ENCODE measurements at regions not wholly inside any gene's neighbourhood (a gene's known extent, or its start where the extent isn't known, plus 50 kb on each side); places are given as distances from the start of the nearest gene placed in this dataset.
"Not testable (repeated sequence)": the region's sequence is repeated elsewhere in the genome, so short reads cannot be mapped to it uniquely, and the experiment has no call there.

DNA sequence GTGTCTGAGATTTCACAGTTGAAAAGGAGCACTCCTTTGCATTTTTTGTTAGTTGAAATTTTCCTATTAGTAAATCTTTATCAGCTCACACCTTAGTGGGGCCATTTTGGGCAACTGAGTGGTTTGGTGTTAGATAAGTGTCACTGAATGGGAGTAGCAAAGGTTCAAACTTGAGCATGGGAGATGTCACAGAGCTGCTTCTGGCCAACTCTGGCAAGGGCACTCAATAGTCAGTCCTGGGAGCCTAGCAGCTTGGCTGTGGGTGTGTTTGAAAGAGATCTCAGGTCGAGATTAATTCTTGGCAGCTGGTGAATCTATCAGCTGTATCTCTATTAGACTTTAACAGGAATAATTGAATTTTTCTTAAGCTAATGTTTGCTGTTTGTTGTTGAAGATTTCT, 579.3 kb downstream of the EDEM1 start:
- no peak for DNase-seq

DNA sequence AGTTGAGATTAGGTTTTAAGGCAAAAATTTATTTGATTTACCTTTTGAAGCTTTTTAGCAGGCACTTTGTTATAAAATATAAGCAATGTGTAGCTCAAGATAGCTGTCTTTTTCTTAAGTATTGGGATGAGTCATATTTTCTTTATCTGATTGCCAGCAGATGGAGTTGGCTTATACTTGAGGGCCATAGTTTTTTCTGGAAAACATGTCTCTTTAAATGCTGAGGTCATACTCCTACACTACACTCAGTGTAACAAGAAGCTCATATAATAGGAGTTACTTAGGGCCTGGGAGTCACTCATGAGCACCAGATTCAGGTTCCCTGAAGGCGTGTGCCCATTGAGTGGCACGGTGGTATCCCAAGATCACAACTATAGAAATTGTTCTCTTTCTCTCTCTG, 579.8 kb downstream of the EDEM1 start:
- DNase-seq, result no peak

DNA sequence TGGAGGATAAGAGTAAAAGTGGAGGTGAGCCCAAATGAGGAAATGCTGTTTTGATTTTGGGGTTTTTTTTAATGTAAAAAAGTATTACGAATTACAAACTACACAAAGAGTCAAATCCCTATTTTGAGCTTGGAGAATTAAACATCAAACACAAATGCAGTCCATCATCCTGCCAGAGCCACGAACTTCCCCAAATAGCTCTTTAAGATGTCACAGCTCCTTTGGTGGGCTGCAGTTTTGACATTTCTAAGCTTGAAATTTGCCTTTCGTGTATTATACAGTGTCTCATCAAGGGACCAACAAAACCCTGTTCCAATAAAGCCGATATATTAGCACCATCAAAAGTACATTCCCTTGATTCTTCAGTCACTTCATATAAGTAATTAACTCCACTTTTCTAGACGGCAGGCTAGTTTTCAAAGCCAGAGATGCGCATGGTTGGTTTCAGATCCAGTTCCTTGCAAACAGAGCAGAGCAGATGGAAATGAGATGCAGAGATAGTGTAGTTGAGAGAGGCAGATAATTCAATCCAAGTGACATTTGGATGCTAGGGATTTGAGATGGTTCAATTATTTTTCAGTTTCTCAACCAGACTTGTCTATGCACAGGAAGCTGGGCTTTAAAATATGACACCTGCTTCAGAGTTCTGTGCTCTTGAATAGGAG, 580.9 kb downstream of the EDEM1 start:
- DNase-seq, result no peak

- no peak for DNase-seq
Measured at GRCh38 chr3:5769825-5770224, 582.3 kb downstream of the EDEM1 start.

- no peak for DNase-seq
Measured at GRCh38 chr3:5774337-5774736, 586.8 kb downstream of the EDEM1 start.

- not testable (repeated sequence) for DNase-seq
Measured at GRCh38 chr3:5775100-5775499, 587.6 kb downstream of the EDEM1 start.

DNA sequence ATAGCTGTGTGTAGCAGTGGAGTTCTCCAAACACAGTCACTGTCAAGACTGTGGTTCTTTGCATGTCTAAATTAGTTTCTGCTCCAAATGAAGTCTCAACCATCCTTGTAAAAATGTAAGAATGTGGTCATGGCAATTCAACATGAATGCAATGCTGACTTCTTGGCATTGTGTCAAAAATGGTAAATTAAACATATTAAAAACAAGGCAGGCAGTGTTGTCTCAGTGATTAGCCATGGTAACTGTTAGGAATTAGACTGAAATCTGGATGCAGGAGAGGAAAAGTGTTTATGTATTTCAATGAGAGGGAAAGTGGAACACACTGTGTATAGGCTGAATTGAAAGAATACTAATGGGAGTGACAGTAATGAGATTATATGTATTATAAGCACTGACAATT, 597.2 kb downstream of the EDEM1 start:
- DNase-seq, result peak; percentile 65

GRCh38 chr3:5787861-5788488, 600.5 kb downstream of the EDEM1 start:
- DNase-seq, result peak; percentile 54

GRCh38 chr3:5788496-5788895, 601.0 kb downstream of the EDEM1 start:
- DNase-seq, result no peak

GRCh38 chr3:5791558-5791957, 604.1 kb downstream of the EDEM1 start:
- DNase-seq, result peak; percentile 58

DNA sequence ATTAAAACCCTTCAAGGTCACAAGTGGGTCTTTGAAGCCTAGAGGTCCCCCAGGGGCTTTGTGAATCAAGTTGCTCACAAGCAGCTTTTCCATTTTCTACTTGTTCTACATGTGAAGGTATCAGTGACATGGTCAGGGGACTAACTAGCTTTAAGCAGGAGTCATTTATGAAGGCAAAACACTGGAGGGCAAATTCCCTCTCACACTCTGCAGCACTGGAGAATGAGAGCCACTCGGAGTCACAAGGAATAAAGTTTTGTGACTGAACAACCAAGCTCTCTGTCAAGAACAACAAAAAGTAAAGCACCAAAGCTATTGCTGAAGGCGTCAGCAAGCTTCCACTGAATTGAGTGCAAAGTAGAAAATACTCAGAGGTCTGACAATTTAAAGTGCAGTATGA, 609.0 kb downstream of the EDEM1 start:
- DNase-seq, result no peak

DNA sequence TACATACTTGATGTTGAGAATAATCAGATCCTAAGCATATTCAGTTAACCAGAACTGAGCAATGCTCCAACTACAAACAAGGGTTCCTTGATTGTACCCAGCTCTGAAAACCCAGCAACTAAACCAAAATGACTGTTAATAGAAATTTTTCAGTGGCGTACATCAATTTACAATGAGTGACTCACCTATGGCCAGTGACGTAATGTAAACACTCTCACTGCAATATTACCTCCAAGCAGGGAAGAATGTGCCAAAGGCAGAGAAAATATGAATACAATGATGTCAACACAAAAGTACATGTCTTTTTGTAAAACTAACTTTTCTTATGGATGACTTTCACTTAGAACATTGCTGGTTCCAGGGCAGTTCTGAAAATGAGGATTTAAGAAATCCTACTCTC, 611.3 kb downstream of the EDEM1 start:
- DNase-seq, result no peak

DNA sequence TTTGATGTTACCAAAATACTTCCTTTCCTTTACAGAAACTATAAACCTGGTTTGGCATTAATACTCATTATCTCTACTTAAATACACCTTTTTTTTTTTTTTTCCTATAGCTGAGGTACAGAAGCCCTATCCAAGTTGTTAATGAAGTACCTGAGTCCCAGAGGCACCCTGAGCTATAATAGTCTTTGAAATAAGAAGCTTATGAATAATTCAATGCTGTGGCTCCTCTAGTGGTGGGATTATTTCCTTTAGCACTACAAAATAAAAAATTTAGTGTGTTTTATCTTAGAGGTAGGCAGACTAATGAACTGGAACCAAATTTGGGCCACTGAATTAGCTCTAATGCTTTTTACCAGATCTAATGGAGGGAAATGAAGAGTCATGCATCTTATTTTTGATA, 611.9 kb downstream of the EDEM1 start:
- DNase-seq, result no peak

DNA sequence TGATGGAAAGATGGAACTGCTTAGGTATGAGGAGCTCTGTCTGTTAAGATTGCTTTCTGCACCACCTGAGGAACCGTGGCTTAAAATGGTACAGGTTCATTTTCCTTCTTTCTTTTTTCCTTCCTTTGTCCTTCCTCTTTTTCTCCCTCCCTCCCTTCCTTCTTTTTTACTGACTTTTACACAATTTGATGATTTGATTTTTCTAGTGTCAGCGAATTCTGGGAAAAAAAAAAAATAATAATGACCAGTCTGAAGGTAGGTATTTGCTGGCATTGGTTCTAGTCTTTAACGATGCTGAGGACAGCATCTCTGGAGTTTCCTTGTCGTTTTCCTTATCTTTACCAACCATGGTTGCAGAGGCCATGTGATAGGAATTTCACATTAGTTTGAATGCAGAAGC, 613.5 kb downstream of the EDEM1 start:
- DNase-seq, result no peak

DNA sequence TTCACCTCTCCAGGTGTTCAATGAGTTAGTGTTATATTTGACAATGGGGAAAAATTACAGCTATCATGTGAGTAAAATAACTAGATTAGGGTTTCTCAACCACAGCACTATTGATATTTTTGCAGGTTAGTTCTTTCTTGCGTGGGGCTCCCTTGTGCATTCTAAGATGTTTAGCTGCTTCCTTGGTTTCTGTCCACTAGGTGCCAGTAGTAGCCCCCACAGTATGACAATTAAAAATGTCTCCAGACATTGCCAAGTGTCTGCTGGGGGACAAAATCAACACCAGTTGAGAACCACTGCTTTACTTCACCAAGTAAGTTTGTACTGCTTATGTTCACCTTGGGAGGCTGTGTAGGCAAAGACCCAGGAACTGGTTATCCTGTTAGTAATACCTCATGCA, 618.7 kb downstream of the EDEM1 start:
- peak; percentile 14 for DNase-seq

DNA sequence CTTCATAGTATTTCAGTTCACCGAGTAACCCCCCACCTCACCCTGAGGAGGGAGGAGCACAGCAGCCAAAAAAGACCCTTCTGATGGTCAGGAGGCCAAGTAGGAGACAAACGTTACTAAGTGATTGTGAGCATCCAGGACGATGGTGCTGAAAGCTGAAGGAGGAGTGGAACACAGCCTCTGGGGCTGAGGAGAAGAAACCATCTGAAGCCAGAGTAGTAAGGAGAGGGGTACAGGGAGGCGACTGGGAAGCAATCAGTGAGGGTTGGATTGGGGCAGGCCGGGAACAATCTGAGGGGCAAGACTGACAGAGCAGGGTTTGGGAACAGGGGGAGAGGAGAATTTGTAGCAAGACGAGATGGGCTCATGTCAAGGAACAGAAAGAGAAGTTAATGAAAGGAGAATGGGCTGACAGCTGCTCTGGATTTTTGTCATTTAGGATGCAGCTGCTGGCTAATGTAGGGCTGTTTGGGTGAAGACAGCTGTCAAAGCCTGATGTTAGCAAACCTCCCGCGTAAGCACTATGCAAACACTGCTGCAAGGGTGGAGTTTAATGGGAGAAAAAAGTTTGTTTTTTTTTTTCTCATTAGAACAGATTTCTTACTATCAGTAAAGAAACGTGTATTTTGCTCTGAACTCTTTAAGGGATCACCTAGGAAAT, 622.2 kb downstream of the EDEM1 start:
- peak; percentile 56 for DNase-seq

DNA sequence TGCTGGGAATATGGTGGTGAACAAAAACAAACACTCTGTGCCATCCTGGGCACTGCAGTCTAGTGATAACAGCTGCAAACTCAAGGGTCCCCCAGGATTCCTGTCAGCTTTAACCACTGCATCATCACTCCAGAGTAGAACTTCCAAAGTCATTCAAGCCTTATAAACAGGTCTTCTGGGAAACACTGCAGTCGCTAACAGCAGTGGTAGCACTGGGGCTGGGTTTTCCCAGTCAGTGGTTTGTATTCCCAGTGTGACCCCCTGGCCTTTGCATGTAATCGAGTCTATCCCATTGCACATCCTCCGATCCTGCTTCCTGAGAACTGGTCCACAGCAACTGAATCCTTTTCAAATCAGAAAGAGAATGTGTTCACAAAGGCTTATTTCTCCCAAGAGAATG, 623.5 kb downstream of the EDEM1 start:
- DNase-seq, result peak; percentile 5

DNA sequence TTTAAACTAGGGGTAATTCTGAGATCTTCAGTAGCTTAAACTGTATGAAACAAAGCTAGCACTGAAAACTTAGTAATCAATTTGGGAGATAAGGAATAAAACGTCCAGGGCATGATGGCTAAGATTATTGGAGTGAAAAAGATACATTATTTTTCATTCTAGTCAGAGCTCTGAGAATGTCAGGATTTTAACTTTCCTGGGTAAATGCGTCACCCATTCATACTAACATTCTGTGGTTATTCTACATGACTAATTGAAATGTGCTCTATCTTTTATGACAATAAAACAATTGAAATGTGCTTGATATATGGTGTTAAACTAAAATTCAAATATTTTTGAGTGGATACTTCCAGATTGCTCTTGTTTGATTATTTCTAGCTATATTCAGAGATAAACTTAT, 626.0 kb downstream of the EDEM1 start:
- no peak for DNase-seq

DNA sequence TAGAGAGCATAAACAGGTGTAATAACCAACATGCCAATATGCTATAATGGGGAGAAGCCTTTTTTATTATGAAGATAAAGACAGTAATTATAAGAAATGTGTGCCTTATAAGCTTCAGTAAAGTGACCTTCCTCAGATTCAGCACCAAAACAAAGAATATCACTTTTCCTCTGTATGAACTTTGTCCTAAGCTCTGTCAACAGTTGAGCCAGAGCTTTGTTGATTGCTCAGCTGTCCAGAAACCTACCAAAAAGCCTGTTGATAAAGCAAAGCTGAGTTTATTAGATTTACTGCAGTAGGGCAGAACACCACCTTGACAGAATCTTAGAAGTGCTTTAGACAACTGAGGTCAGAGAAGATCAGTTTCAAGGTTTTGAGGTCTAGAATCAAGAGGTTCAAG, 635.3 kb downstream of the EDEM1 start:
- no peak for DNase-seq

DNA sequence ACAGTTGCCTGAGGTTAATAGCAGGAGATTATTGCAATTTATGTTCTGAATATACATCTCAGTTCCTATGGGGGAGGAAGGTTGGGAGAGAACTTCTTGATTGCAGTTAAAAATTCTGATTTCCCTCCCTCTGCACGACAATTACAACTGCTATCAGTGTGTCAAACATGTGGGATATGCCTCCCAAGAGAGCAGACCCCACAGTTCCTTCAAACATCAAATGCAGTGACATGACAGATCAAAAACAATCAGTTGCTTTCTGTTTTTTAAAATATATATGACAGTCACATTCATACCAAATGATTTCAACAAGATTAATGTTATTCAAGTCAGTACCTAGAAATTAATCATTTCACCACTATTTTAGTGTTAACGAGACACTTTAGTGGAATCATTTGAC, 639.0 kb downstream of the EDEM1 start:
- DNase-seq, result no peak

DNA sequence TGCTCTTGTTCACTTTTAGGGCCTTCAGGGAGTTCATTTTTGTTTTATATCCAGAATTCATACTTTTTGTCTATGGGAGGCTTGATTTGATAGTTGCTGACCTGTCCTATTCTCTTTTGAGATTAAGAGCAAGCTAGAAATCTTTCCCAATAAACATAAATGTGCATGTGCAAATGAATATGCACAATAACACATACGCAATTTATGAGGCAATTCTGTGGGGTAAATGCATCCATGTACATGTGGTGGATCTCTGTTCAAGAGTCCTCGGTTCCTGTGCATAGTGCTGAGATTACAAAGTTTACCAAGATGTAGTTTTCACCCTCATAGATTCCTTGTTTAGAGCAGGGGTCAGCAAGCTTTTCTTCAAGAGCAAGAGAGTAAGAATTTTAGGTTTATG, 640.7 kb downstream of the EDEM1 start:
- DNase-seq, result no peak

GRCh38 chr3:5840056-5840455, 652.5 kb downstream of the EDEM1 start:
- DNase-seq, result no peak

GRCh38 chr3:5841599-5841998, 654.1 kb downstream of the EDEM1 start:
- DNase-seq, result peak; percentile 32

DNA sequence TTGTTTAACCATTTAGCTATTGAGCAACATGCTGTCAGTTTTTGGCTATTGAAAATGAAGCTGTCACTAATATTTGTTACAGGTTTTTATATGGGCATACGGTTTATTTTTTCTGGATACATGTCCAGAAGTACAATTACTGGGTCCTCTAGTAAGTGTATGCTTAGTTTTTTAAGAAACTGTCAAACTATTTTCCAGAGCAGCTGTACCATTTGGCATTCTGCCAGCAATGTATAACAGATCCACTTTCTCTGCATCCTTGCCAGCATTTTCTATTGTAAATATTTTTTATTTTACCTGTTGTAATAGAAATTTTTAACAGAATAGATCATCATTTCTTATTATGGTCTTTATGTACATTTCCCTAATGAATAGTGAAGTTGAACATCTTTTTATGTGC, 658.8 kb downstream of the EDEM1 start:
- peak; percentile 2 for DNase-seq

DNA sequence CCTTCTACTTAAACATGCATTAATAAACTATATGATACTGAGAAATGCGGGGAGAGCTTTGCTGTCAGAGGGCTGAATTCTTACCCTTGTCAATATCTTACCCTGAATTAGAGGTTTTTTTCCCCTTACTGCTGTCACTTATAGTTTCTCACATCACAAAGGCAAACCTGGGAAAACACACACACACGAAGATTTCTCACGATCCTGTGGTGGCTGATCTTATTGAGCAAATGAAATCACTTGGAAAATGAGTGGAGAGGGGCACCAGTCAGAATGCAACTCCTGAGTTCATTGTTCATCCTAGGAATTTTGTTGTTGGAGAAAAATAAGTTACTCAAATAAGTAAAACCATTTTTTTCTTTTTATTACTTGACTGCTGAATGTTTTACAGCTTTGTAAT, 673.6 kb downstream of the EDEM1 start:
- DNase-seq, result no peak

Data from NCI-H69 (cell line).